Vagina (tissue), 2 donors: ENCODE measurements at regions not wholly inside any gene's neighbourhood (a gene's known extent, or its start where the extent isn't known, plus 50 kb on each side); places are given as distances from the start of the nearest gene placed in this dataset.

Experiments
- DNase-seq, 2 donors: peaks; one replicate each; pipeline ENCODE4 v3.0.0-alpha.2; 2017; ENCODE audit errors: extremely low spot score in 2 of 2
- H3K27ac ChIP-seq: fragments of 200-600 bp; sonication (generic); one replicate; pipeline ENCODE4 v1.5.1; 2019
- H3K27me3 ChIP-seq: fragments of 200-600 bp; sonication (generic); one replicate; pipeline ENCODE4 v1.5.1; 2019
- H3K36me3 ChIP-seq, 2 donors: fragments of 200-600 bp; sonication (generic); one replicate each; pipeline ENCODE4 v1.5.1; 2017 to 2019
- H3K4me1 ChIP-seq: fragments of 200-600 bp; sonication (generic); one replicate; pipeline ENCODE4 v1.5.1; 2019
- H3K4me3 ChIP-seq, 2 donors: fragments of 200-600 bp; sonication (generic); 1 replicate in 1 of 2; 2 replicates in 1 of 2; pipeline ENCODE4 v1.5.1; 2016 to 2019
- H3K9me3 ChIP-seq: fragments of 200-600 bp; sonication (generic); one replicate; pipeline ENCODE4 v1.5.1; 2019
- POLR2A ChIP-seq, 2 donors: fragments of 450-650 bp; IDR thresholded peaks; one replicate each; pipeline ENCODE4 v1.6.1; 2017; ENCODE audit warnings: antibody characterized with exemption in 2 of 2, mild to moderate bottlenecking in 2 of 2, moderate library complexity in 2 of 2
- POLR2AphosphoS5 ChIP-seq, 2 donors: sonication (generic); formaldehyde crosslinking; IDR thresholded peaks; one replicate each; pipeline ENCODE4 v1.9.0; 2017; ENCODE audit warnings: antibody characterized with exemption in 2 of 2, mild to moderate bottlenecking in 2 of 2, low read depth in 1 of 2; ENCODE audit not compliant: insufficient read depth in 1 of 2
- intact Hi-C: fragments of 100-400 bp; cut with DNase I; formaldehyde crosslinking; loops from one replicate; pipeline ENCODE4 v1.15.1; 2023
- TF ChIP-seq, protein P1 (sequence below), 3 experiments: fragments of 450-650 bp in 2 of 3; fragments of 200-600 bp in 1 of 3; sonication (generic) in 1 of 3; IDR thresholded peaks; one replicate each; pipeline ENCODE4 v1.5.1; 2017 to 2019; ENCODE audit warnings: antibody characterized with exemption in 3 of 3, mild to moderate bottlenecking in 2 of 3, moderate library complexity in 2 of 3

DNA sequence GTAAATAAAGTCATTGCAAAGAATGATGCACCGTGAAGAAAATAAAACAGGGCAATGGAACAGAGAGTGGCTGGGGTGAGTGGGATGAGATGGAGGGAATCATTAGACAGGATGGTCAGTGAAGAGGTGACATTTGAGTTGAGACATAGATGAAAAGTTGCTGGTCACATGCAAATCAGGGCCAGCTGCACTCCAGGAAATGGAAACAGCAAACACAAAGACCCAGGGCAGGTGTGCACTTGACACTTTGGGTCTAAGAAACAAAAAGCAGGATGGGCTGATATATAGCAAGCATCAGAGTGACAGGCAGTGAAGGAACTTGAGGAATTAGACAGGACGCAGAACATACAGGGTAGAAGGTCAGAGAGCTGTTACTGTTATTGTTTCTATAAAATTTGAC lies 171.5 kb upstream of the RIPOR2 start:
- intact Hi-C loops = no loop called here
- Histone ChIP-seq H3K27ac (no peak overlapping the region), H3K4me1 (peaks cover 10% of the 10 kb centered on the region), H3K9me3 (no peaks in the 10 kb centered on the region), H3K4me3 (no peak overlapping the region), H3K36me3 (peaks cover 0 to 21% of the 10 kb centered on the region in 2 donors), H3K27me3 (no peaks in the 10 kb centered on the region)
- TF ChIP-seq POLR2AphosphoS5 (IDR thresholded peaks at IDR 0.05; ENCODE audit: insufficient read depth in 1 of 2, low read depth in 1 of 2) (no peak), POLR2A (IDR thresholded peaks at IDR 0.05) (no peak)
- TF ChIP-seq, protein P1, sequence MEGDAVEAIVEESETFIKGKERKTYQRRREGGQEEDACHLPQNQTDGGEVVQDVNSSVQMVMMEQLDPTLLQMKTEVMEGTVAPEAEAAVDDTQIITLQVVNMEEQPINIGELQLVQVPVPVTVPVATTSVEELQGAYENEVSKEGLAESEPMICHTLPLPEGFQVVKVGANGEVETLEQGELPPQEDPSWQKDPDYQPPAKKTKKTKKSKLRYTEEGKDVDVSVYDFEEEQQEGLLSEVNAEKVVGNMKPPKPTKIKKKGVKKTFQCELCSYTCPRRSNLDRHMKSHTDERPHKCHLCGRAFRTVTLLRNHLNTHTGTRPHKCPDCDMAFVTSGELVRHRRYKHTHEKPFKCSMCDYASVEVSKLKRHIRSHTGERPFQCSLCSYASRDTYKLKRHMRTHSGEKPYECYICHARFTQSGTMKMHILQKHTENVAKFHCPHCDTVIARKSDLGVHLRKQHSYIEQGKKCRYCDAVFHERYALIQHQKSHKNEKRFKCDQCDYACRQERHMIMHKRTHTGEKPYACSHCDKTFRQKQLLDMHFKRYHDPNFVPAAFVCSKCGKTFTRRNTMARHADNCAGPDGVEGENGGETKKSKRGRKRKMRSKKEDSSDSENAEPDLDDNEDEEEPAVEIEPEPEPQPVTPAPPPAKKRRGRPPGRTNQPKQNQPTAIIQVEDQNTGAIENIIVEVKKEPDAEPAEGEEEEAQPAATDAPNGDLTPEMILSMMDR (IDR thresholded peaks at IDR 0.05) = no peak
- no peak for DNase-seq

DNA sequence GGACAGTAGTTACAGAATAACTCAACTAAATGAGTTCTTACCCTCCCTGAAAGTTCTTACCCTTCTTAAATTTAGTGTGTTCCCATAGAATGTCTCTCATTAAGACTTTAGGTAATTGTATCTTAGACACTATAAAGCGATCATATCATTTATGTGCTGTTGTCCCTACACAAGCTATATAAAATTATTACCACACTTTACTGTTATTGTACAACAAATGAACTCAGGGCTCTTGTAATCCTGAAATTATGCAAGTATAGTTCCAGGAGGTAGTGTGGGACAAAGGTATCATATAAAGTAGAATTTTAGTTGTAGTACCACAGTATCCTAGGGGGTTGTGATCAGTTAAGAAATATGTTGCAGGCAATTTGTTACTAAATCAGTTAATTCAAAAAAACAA lies 167.4 kb upstream of the CARMIL1 start:
- intact Hi-C loops = no loop called here
- Histone ChIP-seq H3K9me3 (no peaks in the 10 kb centered on the region), H3K27me3 (no peaks in the 10 kb centered on the region), H3K4me1 (peaks cover 14% of the 10 kb centered on the region), H3K36me3 (peaks cover 0 to 31% of the 10 kb centered on the region in 2 donors), H3K4me3 (no peak overlapping the region), H3K27ac (no peak overlapping the region)
- no peak for DNase-seq
- TF ChIP-seq POLR2A (IDR thresholded peaks at IDR 0.05) = no peak
- TF ChIP-seq, protein P1 (IDR thresholded peaks at IDR 0.05) = no peak

DNA sequence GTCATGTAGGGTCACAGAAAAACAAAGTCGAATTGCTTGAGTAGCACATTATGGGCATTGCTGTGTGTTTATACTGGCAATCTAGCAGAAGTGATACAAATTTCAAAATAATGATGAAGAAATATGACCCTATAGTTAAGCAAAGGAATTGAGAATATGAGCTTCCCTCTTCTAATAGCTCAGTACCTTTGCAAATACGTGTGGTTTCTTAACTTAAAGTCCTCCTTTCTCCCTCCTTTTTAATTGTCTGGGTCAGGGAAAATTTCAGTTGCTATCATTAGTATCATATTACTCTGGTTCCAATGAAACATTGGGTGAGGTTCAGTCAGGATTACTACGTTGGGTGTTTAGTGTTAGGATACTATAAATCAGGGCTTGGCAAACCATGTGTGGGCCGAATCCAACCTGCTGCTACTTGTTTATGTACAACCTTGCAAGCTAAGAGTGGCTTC lies 166.8 kb upstream of the CARMIL1 start:
- Histone ChIP-seq H3K27ac (no peak overlapping the region), H3K36me3 (peaks cover 0 to 28% of the 10 kb centered on the region in 2 donors), H3K27me3 (no peaks in the 10 kb centered on the region), H3K9me3 (no peaks in the 10 kb centered on the region), H3K4me3 (no peak overlapping the region), H3K4me1 (peaks cover 14% of the 10 kb centered on the region)
- intact Hi-C loops = no loop called here
- TF ChIP-seq, protein P1 (IDR thresholded peaks at IDR 0.05) = no peak
- peak in 1 of 2 donors; percentile 47 for TF ChIP-seq POLR2AphosphoS5 (IDR thresholded peaks at IDR 0.05; ENCODE audit: insufficient read depth in 1 of 2, low read depth in 1 of 2)
- no peak for DNase-seq

DNA sequence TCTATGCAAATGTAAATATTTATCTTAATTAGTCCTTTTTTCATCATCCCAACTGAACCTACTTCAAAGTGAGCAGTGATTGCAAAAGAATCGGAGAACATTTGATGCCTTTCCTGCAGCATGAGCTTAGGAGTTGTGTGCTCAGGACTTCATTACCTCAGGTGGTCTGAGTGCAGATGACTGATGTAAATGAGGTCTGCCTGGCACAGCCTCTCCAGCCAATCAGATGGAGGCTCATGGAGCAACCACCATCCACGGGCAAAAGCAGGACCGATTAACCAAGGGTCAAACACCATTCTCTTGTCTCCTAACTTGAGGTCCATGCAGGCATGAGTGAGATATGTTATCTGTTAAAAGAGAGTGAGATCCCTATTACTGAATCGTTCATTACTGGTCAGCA lies 165.7 kb upstream of the CARMIL1 start:
- Histone ChIP-seq H3K27me3 (no peaks in the 10 kb centered on the region), H3K9me3 (no peaks in the 10 kb centered on the region), H3K4me3 (no peak overlapping the region), H3K27ac (no peak overlapping the region), H3K36me3 (peaks cover 0 to 17% of the 10 kb centered on the region in 2 donors), H3K4me1 (peaks cover 14% of the 10 kb centered on the region)
- intact Hi-C loops = no loop called here
- TF ChIP-seq POLR2AphosphoS5 (IDR thresholded peaks at IDR 0.05; ENCODE audit: insufficient read depth in 1 of 2, low read depth in 1 of 2) = no peak
- TF ChIP-seq, protein P1 (IDR thresholded peaks at IDR 0.05) = no peak
- TF ChIP-seq POLR2A (IDR thresholded peaks at IDR 0.05) = no peak
- no peak for DNase-seq

DNA sequence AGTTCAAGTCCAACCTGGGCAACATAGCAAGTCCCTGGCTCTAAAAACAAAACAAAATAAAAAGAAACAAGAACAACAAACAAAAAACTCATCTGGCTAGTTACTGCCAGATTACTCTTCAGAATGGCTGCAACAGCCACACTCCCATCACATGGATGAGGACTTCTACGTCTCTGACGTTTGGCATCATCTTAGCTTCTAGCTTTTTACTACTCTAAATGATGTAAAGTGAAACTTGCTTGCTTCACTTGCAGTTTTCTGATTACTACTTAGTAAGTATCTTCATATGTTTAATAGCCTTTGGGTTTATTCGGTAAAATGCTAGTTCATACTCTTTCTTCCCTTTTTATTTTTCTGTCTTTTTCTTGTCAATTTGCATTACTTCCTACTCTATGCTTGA lies 161.1 kb upstream of the CARMIL1 start:
- no peak overlapping the region for H3K4me3 ChIP-seq
- intact Hi-C loops = no loop called here
- no peaks in the 10 kb centered on the region for H3K27me3 ChIP-seq
- H3K4me1 ChIP-seq = peaks cover 17% of the 10 kb centered on the region
- peaks cover 0 to 10% of the 10 kb centered on the region in 2 donors for H3K36me3 ChIP-seq
- DNase-seq = no peak
- TF ChIP-seq POLR2A (IDR thresholded peaks at IDR 0.05) (no peak), POLR2AphosphoS5 (IDR thresholded peaks at IDR 0.05; ENCODE audit: insufficient read depth in 1 of 2, low read depth in 1 of 2) (no peak)
- TF ChIP-seq, protein P1 (IDR thresholded peaks at IDR 0.05) = no peak
- H3K27ac ChIP-seq = no peak overlapping the region
- H3K9me3 ChIP-seq = no peaks in the 10 kb centered on the region
